ENCODE measurements at regions not wholly inside any gene's neighbourhood (a gene's known extent, or its start where the extent isn't known, plus 50 kb on each side); places are given as distances from the start of the nearest gene placed in this dataset.

DNA sequence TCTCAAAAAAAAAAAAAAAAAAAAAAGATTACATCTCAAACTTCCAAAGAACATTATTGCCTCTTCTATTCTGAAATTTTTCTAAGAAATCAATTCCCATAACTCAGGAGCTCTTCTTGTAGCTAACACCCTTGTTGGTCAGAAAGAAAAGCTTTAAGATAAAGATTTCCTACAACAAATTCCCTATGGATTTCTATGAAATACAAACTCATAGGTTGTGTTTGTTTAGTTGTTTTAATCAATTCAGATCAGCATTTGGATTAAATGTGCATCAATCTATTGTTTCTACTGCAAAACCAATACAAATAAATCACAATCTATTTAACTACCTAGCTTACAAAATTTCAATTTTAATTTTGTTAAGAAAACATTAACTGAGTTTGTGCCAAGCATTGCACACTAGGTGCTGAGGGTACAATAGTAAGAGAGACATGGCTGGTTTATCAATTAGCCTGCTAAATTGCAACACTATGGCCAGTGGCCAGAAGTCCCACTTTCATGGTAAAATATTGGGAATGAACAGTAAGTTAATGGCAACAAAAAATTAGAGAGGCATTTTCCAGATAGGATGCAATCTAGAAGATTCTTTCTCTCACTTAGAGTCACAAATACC lies 80.2 kb upstream of the MYCN start:
- Histone ChIP-seq H3K27me3 (ENCODE audit: control insufficient read depth in 5 of 5, insufficient read depth in 4 of 5, low read length in 5 of 5) (no peaks in the 10 kb centered on the region), H3K36me3 (ENCODE audit: control insufficient read depth in 5 of 5, insufficient read depth in 5 of 5, low read length in 5 of 5) (no peaks in the 10 kb centered on the region), H3K9me3 (ENCODE audit: control insufficient read depth in 5 of 5, low read length in 5 of 5) (no peaks in the 10 kb centered on the region), H3K9ac (ENCODE audit: low read length in 5 of 5) (no peak overlapping the region), H3K4me1 (ENCODE audit: control insufficient read depth in 5 of 5, insufficient read depth in 5 of 5, low read length in 5 of 5) (no peaks in the 10 kb centered on the region), H3K4me3 (ENCODE audit: low read depth in 1 of 5, low read length in 5 of 5) (no peak overlapping the region), H3K27ac (ENCODE audit: low read depth, low read length) (no peak overlapping the region)

- Histone ChIP-seq H3K4me1 (ENCODE audit: control insufficient read depth in 5 of 5, insufficient read depth in 5 of 5, low read length in 5 of 5) (no peaks in the 10 kb centered on the region), H3K4me3 (ENCODE audit: low read depth in 1 of 5, low read length in 5 of 5) (no peak overlapping the region), H3K9me3 (ENCODE audit: control insufficient read depth in 5 of 5, low read length in 5 of 5) (no peaks in the 10 kb centered on the region), H3K9ac (ENCODE audit: low read length in 5 of 5) (no peak overlapping the region), H3K27me3 (ENCODE audit: control insufficient read depth in 5 of 5, insufficient read depth in 4 of 5, low read length in 5 of 5) (no peaks in the 10 kb centered on the region), H3K27ac (ENCODE audit: low read depth, low read length) (no peak overlapping the region), H3K36me3 (ENCODE audit: control insufficient read depth in 5 of 5, insufficient read depth in 5 of 5, low read length in 5 of 5) (no peaks in the 10 kb centered on the region)
Observed at GRCh38 chr2:15860760-15861159, 79.6 kb upstream of the MYCN start.

- Histone ChIP-seq H3K9ac (ENCODE audit: low read length in 5 of 5) (no peak overlapping the region), H3K27ac (ENCODE audit: low read depth, low read length) (no peak overlapping the region), H3K4me3 (ENCODE audit: low read depth in 1 of 5, low read length in 5 of 5) (no peak overlapping the region), H3K4me1 (ENCODE audit: control insufficient read depth in 5 of 5, insufficient read depth in 5 of 5, low read length in 5 of 5) (no peaks in the 10 kb centered on the region), H3K9me3 (ENCODE audit: control insufficient read depth in 5 of 5, low read length in 5 of 5) (no peaks in the 10 kb centered on the region), H3K36me3 (ENCODE audit: control insufficient read depth in 5 of 5, insufficient read depth in 5 of 5, low read length in 5 of 5) (no peaks in the 10 kb centered on the region), H3K27me3 (ENCODE audit: control insufficient read depth in 5 of 5, insufficient read depth in 4 of 5, low read length in 5 of 5) (no peaks in the 10 kb centered on the region)
Observed at GRCh38 chr2:15861172-15861822, 79.1 kb upstream of the MYCN start.

GRCh38 chr2:15861898-15862297 lies 78.5 kb upstream of the MYCN start:
- H3K4me1 ChIP-seq (ENCODE audit: control insufficient read depth in 5 of 5, insufficient read depth in 5 of 5, low read length in 5 of 5) = no peaks in the 10 kb centered on the region
- H3K4me3 ChIP-seq (ENCODE audit: low read depth in 1 of 5, low read length in 5 of 5) = no peak overlapping the region
- H3K36me3 ChIP-seq (ENCODE audit: control insufficient read depth in 5 of 5, insufficient read depth in 5 of 5, low read length in 5 of 5) = no peaks in the 10 kb centered on the region
- no peak overlapping the region for H3K9ac ChIP-seq (ENCODE audit: low read length in 5 of 5)
- H3K27ac ChIP-seq (ENCODE audit: low read depth, low read length) = no peak overlapping the region
- peaks cover 0 to 3% (median 0%) of the 10 kb centered on the region in 5 donors for H3K9me3 ChIP-seq (ENCODE audit: control insufficient read depth in 5 of 5, low read length in 5 of 5)
- no peaks in the 10 kb centered on the region for H3K27me3 ChIP-seq (ENCODE audit: control insufficient read depth in 5 of 5, insufficient read depth in 4 of 5, low read length in 5 of 5)

- no peaks in the 10 kb centered on the region for H3K27me3 ChIP-seq (ENCODE audit: control insufficient read depth in 5 of 5, insufficient read depth in 4 of 5, low read length in 5 of 5)
- H3K27ac ChIP-seq (ENCODE audit: low read depth, low read length) = no peak overlapping the region
- H3K36me3 ChIP-seq (ENCODE audit: control insufficient read depth in 5 of 5, insufficient read depth in 5 of 5, low read length in 5 of 5) = no peaks in the 10 kb centered on the region
- peaks cover 0 to 10% (median 5%) of the 10 kb centered on the region in 5 donors for H3K9me3 ChIP-seq (ENCODE audit: control insufficient read depth in 5 of 5, low read length in 5 of 5)
- H3K4me3 ChIP-seq (ENCODE audit: low read depth in 1 of 5, low read length in 5 of 5) = no peak overlapping the region
- no peak overlapping the region for H3K9ac ChIP-seq (ENCODE audit: low read length in 5 of 5)
- no peaks in the 10 kb centered on the region for H3K4me1 ChIP-seq (ENCODE audit: control insufficient read depth in 5 of 5, insufficient read depth in 5 of 5, low read length in 5 of 5)
Observed at GRCh38 chr2:15863089-15863488, 77.3 kb upstream of the MYCN start.

- no peak overlapping the region for H3K4me3 ChIP-seq (ENCODE audit: low read depth in 1 of 5, low read length in 5 of 5)
- H3K27ac ChIP-seq (ENCODE audit: low read depth, low read length) = no peak overlapping the region
- H3K9ac ChIP-seq (ENCODE audit: low read length in 5 of 5) = no peak overlapping the region
- no peaks in the 10 kb centered on the region for H3K4me1 ChIP-seq (ENCODE audit: control insufficient read depth in 5 of 5, insufficient read depth in 5 of 5, low read length in 5 of 5)
- no peaks in the 10 kb centered on the region for H3K36me3 ChIP-seq (ENCODE audit: control insufficient read depth in 5 of 5, insufficient read depth in 5 of 5, low read length in 5 of 5)
- no peaks in the 10 kb centered on the region for H3K27me3 ChIP-seq (ENCODE audit: control insufficient read depth in 5 of 5, insufficient read depth in 4 of 5, low read length in 5 of 5)
- peaks cover 0 to 10% (median 5%) of the 10 kb centered on the region in 5 donors for H3K9me3 ChIP-seq (ENCODE audit: control insufficient read depth in 5 of 5, low read length in 5 of 5)
Observed at GRCh38 chr2:15863494-15864175, 76.7 kb upstream of the MYCN start.

DNA sequence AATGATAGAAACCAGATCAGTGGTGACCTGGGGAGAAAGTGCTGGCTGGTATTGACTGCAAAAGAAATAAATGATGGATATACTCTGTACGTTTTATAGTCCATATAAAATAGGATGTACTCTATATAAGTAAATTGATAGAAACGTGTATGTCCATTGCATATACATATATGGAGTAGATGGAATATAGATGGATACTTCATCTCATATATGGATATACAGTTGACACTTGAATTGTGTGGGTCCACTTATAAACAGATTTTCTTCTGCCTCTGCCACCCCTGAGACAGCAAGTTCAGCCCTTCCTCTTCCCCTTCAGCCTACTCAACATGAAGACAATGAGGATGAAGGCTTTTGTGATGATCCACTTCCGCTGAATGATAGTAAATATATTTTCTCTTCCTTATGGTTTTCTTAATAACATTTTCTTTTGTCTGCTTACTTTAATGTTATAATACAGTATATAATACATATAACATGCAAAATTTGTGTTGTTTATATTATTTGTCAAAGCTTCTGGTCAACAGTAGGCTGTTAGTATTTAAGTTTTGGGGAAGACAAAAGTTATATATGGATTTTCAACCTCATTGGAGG lies 76.1 kb upstream of the MYCN start:
- no peak overlapping the region for H3K27ac ChIP-seq (ENCODE audit: low read depth, low read length)
- H3K27me3 ChIP-seq (ENCODE audit: control insufficient read depth in 5 of 5, insufficient read depth in 4 of 5, low read length in 5 of 5) = no peaks in the 10 kb centered on the region
- peaks cover 0 to 10% (median 5%) of the 10 kb centered on the region in 5 donors for H3K9me3 ChIP-seq (ENCODE audit: control insufficient read depth in 5 of 5, low read length in 5 of 5)
- no peaks in the 10 kb centered on the region for H3K4me1 ChIP-seq (ENCODE audit: control insufficient read depth in 5 of 5, insufficient read depth in 5 of 5, low read length in 5 of 5)
- no peak overlapping the region for H3K4me3 ChIP-seq (ENCODE audit: low read depth in 1 of 5, low read length in 5 of 5)
- no peak overlapping the region for H3K9ac ChIP-seq (ENCODE audit: low read length in 5 of 5)
- no peaks in the 10 kb centered on the region for H3K36me3 ChIP-seq (ENCODE audit: control insufficient read depth in 5 of 5, insufficient read depth in 5 of 5, low read length in 5 of 5)

- no peak overlapping the region for H3K9ac ChIP-seq (ENCODE audit: low read length in 5 of 5)
- H3K9me3 ChIP-seq (ENCODE audit: control insufficient read depth in 5 of 5, low read length in 5 of 5) = peaks cover 0 to 10% (median 5%) of the 10 kb centered on the region in 5 donors
- H3K4me1 ChIP-seq (ENCODE audit: control insufficient read depth in 5 of 5, insufficient read depth in 5 of 5, low read length in 5 of 5) = no peaks in the 10 kb centered on the region
- no peak overlapping the region for H3K4me3 ChIP-seq (ENCODE audit: low read depth in 1 of 5, low read length in 5 of 5)
- no peak overlapping the region for H3K27ac ChIP-seq (ENCODE audit: low read depth, low read length)
- no peaks in the 10 kb centered on the region for H3K27me3 ChIP-seq (ENCODE audit: control insufficient read depth in 5 of 5, insufficient read depth in 4 of 5, low read length in 5 of 5)
- no peaks in the 10 kb centered on the region for H3K36me3 ChIP-seq (ENCODE audit: control insufficient read depth in 5 of 5, insufficient read depth in 5 of 5, low read length in 5 of 5)
Observed at GRCh38 chr2:15865923-15866322, 74.4 kb upstream of the MYCN start.

GRCh38 chr2:15866563-15867193 lies 73.7 kb upstream of the MYCN start:
- Histone ChIP-seq H3K36me3 (ENCODE audit: control insufficient read depth in 5 of 5, insufficient read depth in 5 of 5, low read length in 5 of 5) (no peaks in the 10 kb centered on the region), H3K4me1 (ENCODE audit: control insufficient read depth in 5 of 5, insufficient read depth in 5 of 5, low read length in 5 of 5) (no peaks in the 10 kb centered on the region), H3K9me3 (ENCODE audit: control insufficient read depth in 5 of 5, low read length in 5 of 5) (peaks cover 0 to 10% (median 5%) of the 10 kb centered on the region in 5 donors), H3K27me3 (ENCODE audit: control insufficient read depth in 5 of 5, insufficient read depth in 4 of 5, low read length in 5 of 5) (no peaks in the 10 kb centered on the region), H3K4me3 (ENCODE audit: low read depth in 1 of 5, low read length in 5 of 5) (no peak overlapping the region), H3K9ac (ENCODE audit: low read length in 5 of 5) (no peak overlapping the region), H3K27ac (ENCODE audit: low read depth, low read length) (no peak overlapping the region)

Data from subcutaneous abdominal adipose tissue (tissue), 5 donors.